IPS DF 4.7 (cell line): ENCODE measurements at regions not wholly inside any gene's neighbourhood (a gene's known extent, or its start where the extent isn't known, plus 50 kb on each side); places are given as distances from the start of the nearest gene placed in this dataset.

Source experiments
- DNase-seq: peaks from one replicate; pipeline ENCODE4 v3.0.0-alpha.2; 2013; ENCODE audit warnings: low spot score; ENCODE audit errors: extremely low read depth

DNA sequence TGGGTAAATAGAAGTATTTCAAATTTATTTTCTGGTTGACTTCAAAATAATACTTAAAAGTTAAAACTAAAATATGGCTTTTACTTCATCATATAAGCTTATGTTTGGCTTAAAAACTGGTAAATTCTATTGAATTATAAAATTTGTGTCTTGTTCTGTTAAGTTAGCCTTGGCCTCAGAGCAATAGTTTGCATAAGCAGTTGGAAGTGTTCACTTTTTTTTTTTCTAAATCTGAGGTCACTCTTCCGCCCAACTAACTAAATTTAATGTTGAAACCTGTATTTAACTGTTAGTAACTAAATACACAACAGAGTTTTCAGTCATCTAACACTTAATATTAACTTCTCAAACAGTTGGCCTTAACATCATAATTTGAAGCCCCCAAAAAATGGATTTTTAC lies 871.7 kb upstream of the ADAMTS5 start:
- DNase-seq, result no peak

GRCh38 chr21:27837936-27838335 lies 871.0 kb upstream of the ADAMTS5 start:
- DNase-seq, result no peak

- no peak for DNase-seq
Observed at GRCh38 chr21:27833298-27833697, 866.4 kb upstream of the ADAMTS5 start.

DNA sequence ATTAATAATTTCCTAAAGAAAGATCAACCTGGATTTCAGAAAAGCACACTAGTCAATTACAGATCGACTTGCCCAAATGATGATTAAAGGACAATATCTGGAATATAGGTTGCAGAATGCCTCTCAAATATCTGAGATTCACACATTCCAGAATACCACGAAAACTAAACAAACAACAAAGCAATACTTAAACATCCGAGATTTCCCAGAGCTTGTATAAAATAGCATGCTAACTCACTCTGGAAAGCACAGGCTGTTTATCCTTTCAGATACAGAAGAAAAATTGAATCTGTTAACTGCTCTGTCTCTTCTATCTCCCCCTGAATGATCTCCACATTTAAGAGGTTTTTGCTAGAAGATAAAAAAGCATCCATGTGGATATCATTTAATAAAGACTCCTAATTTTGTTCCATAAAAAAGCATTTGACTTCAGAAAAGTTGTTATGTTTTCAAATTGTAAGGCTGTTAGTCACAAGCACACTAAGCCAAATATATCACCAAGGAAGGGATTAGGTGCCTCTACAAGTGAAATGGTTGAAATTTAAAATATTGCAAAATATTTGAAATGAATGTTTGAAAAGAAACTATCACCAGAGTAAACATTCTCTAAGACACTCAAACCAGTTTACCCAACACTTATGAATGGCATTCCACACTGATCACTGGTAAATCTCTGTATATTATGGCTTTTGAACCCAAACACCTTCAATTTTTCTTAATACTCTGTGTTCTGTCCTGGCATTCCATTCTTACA lies 865.1 kb upstream of the ADAMTS5 start:
- DNase-seq, result no peak

- DNase-seq, result no peak
Observed at GRCh38 chr21:27831177-27831576, 864.3 kb upstream of the ADAMTS5 start.

- no peak for DNase-seq
Observed at GRCh38 chr21:27827972-27828371, 861.1 kb upstream of the ADAMTS5 start.

GRCh38 chr21:27825035-27825434 lies 858.1 kb upstream of the ADAMTS5 start:
- no peak for DNase-seq

- no peak for DNase-seq
Observed at GRCh38 chr21:27823652-27824201, 856.8 kb upstream of the ADAMTS5 start.

GRCh38 chr21:27820342-27820741 lies 853.5 kb upstream of the ADAMTS5 start:
- DNase-seq, result no peak

DNA sequence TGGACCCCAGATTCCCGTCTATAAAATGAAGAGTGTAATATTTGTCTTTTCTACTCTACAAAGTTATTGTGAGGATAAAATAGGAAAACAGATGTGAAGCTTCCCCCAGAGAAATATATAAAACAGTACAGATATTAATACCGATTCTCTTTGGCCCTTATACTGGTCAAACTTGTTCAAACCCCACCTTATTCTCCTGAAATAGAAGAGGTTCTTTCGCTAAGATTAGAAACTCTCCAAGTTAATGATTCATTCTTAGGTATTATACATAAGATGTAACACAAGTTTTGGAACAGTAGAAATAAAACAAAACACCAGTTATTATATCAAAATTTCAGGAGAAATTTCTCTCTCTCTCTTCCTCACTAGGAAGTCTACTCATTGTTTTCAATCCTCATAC lies 852.4 kb upstream of the ADAMTS5 start:
- DNase-seq, result no peak

GRCh38 chr21:27818847-27819246 lies 852.0 kb upstream of the ADAMTS5 start:
- DNase-seq, result no peak

- DNase-seq, result no peak
Observed at GRCh38 chr21:27817902-27818623, 851.2 kb upstream of the ADAMTS5 start.

DNA sequence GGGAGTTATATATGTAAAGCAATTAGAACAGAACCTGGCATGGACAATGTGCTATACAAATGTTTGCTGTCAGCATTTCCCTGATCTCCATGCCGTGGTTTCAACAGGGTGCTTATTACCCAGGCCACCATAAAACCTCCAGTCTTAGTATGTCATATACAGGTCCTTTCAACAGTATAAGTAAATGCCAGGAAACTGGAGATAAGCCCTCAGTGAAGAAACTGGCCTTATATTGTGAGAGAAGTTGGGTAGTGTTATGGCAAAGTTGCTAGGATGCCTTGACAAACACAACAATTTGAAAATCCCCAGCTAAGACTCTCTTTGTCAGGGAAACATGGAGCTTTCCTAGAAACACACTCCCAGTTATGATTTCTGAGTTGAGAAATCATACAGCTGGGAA lies 850.2 kb upstream of the ADAMTS5 start:
- DNase-seq, result no peak

- no peak for DNase-seq
Observed at GRCh38 chr21:27816301-27816700, 849.4 kb upstream of the ADAMTS5 start.

DNA sequence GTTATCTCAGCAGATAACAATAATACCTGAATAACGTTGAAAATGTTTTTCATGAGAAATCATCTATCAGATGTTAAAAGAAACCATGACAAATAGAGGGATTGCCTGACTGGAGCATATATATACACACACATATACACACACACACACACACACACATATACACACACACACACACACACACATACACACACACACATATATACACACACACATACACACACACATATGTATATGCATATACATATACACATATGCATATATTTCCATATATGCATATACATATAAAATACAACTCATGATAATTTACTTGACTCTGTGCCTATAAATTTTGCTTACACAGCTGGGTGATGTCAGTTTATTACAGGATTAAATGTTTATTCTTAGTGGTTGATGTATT lies 847.3 kb upstream of the ADAMTS5 start:
- DNase-seq, result no peak

DNA sequence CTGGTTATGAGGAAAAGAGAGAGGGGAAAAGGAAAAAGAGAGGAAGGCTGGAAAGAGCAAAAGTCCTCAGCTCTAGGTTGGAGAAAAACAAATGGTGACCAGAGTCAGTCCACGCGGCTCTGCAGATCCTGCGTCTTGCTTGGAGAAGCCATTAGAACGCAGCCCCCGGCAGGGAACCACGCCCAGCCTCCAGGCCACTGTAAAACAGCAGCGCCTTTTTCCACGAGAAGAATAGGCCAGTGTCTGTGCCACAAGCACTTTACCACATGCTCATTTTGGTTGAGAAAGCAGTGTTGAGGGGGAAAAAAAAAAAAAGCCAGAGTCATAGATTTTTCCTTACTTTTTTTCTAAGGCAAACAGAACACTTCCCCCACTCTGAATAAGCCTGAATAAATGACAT lies 846.9 kb upstream of the ADAMTS5 start:
- DNase-seq, result no peak

GRCh38 chr21:27813344-27813743 lies 846.5 kb upstream of the ADAMTS5 start:
- no peak for DNase-seq

DNA sequence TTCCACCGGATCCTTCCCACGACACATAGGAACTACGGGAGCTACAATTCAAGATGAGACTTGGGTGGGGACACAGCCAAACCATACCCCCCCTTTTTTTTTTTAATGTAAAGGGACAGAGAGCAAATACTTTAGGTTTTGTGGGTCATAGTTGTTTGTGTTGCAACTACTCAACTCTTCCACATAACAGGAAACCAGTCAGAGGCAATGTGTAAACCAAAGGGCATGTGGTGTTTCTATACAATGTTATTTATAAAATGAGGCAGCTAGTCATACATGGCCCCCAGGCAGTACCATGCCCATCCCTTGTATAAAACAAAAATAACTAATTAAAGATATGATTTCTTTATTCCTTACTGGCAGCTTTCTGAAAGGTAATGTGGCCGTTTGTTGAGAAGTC lies 845.4 kb upstream of the ADAMTS5 start:
- no peak for DNase-seq

GRCh38 chr21:27808923-27809322 lies 842.0 kb upstream of the ADAMTS5 start:
- DNase-seq, result no peak

- no peak for DNase-seq
Observed at GRCh38 chr21:27807596-27807995, 840.7 kb upstream of the ADAMTS5 start.

DNA sequence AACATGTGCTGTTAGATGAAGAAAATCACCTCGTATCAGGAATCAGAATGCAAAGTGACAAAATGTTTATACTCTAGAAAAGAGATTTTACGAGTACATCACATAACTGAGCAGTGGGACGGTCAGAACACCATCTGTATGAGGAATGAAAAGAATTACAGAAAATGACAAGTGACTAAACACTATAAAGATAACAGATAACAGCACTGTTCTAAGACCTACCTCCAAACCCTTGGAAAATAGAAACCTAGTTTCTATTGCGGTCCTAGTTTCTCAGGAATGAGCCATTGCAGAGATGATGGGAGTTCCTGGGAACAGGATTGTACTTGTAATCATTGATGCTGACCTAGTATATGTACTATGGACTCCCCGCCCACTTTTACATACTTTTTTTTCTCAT lies 839.4 kb upstream of the ADAMTS5 start:
- no peak for DNase-seq

GRCh38 chr21:27805696-27806095 lies 838.8 kb upstream of the ADAMTS5 start:
- DNase-seq, result no peak

DNA sequence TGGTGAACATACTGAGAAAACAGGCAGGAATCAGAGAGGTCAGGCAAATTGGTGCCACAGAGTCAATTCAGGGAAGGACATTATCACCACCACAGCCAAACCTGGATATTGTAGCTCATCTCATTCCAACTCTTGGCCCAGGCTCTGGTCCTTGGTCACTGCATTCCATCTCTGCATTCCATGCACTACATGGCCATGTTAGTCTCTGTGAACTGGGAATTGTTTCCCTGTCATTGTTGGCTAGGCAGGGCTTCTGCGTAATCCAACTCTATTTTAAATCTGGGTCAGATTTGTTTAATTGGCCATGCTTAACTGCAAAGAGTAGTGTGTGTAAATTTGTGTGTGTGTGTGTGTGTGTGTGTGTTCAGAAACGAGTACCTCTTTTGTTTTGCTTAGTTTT lies 837.6 kb upstream of the ADAMTS5 start:
- no peak for DNase-seq
